GM23338 (cell line): ENCODE measurements at regions not wholly inside any gene's neighbourhood (a gene's known extent, or its start where the extent isn't known, plus 50 kb on each side); places are given as distances from the start of the nearest gene placed in this dataset.

Experiments used
- CREB1 ChIP-seq: fragments of 250-450 bp; sonication (Bioruptor Pico); IDR thresholded peaks from 2 replicates; pipeline ENCODE4 v1.5.0; 2020; ENCODE audit warnings: low read depth, mild to moderate bottlenecking, moderate library complexity
- CTCF ChIP-seq, 2 experiments: fragments of 200-600 bp in 1 of 2; sonication (generic) in 1 of 2; conservative IDR thresholded peaks; 2 replicates each; pipeline versions ENCODE4 v1.5.1 to v1.6.1; 2016 to 2017; ENCODE audit warnings: antibody characterized with exemption in 2 of 2, low read depth in 2 of 2, mild to moderate bottlenecking in 2 of 2, moderate library complexity in 1 of 2
- EZH2 ChIP-seq: fragments of 200-600 bp; sonication (generic); IDR thresholded peaks from one replicate; pipeline ENCODE4 v1.8.0; 2017; ENCODE audit warnings: antibody characterized with exemption, mild to moderate bottlenecking, low read depth; ENCODE audit not compliant: unreplicated experiment
- EZH2phosphoT487 ChIP-seq: fragments of 200-600 bp; sonication (generic); IDR thresholded peaks from one replicate; pipeline ENCODE4 v1.8.1; 2018; ENCODE audit warnings: antibody characterized with exemption; ENCODE audit not compliant: unreplicated experiment
- JUNB ChIP-seq: IDR thresholded peaks from one replicate; pipeline ENCODE4 v1.6.1; 2016; ENCODE audit warnings: antibody characterized with exemption; ENCODE audit not compliant: unreplicated experiment
- NANOG ChIP-seq: IDR thresholded peaks from 2 replicates; pipeline ENCODE4 v1.6.1; 2016; ENCODE audit warnings: antibody characterized with exemption, borderline replicate concordance
- POLR2AphosphoS5 ChIP-seq: IDR thresholded peaks from 2 replicates; pipeline ENCODE4 v1.6.1; 2016; ENCODE audit warnings: antibody characterized with exemption, low read depth
- REST ChIP-seq: IDR thresholded peaks from one replicate; pipeline ENCODE4 v1.6.1; 2018; ENCODE audit warnings: antibody characterized with exemption; ENCODE audit not compliant: unreplicated experiment
- STAT1 ChIP-seq: IDR thresholded peaks from one replicate; pipeline ENCODE4 v1.6.1; 2016; ENCODE audit warnings: antibody characterized with exemption; ENCODE audit not compliant: unreplicated experiment
- ZNF331 ChIP-seq: fragments of 250-450 bp; sonication (Bioruptor Pico); IDR thresholded peaks from 2 replicates; pipeline ENCODE4 v1.5.0; 2020; ENCODE audit warnings: low read depth, mild to moderate bottlenecking, moderate library complexity
- TF ChIP-seq, protein P1 (sequence below): fragments of 250-450 bp; sonication (Bioruptor Pico); IDR thresholded peaks from 2 replicates; pipeline ENCODE4 v1.5.0; 2020; ENCODE audit warnings: mild to moderate bottlenecking, moderate library complexity

DNA sequence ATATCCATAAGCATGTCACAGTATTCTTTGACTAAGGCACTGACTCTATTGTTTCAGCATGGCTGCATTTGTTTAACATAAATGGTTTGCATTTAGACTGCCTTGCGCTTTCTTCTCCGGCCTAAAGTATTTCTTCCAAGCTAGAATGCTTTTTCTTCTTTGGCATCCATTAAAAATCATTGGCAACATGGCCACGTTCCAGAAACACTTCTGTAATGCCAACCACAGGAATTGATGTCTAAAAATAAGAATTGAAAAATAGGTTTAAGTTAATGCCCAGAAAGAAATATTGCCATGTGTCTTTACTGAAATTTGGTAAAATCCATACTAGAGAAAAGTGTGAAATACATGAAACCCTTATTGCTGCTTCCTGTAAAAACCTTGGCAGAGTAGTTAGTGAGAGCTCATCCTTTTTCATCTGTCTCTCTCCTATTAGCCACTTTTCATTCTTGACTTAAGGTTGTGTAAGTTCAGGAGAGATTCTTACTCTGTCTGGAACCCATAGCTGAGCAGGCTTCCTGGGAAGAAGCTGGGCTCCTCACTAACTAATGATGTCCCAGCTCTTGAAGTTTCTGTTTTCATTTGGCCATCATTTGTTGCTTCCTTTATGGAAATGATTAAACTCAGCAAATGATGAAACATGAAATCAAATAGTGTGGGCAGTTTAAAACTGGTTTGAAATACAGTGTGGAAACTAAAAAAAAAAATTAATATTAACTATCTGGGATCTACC is 58.2 kb upstream of the RPS23 start:
- TF ChIP-seq CTCF (conservative IDR thresholded peaks at IDR 0.05; ENCODE audit: low read depth in 2 of 2) (no peak), EZH2 (no peak), CREB1 (no peak), POLR2AphosphoS5 (no peak), REST (no peak), NANOG (no peak), EZH2phosphoT487 (no peak), STAT1 (no peak), JUNB (no peak), ZNF331 (no peak)
- TF ChIP-seq, protein P1, sequence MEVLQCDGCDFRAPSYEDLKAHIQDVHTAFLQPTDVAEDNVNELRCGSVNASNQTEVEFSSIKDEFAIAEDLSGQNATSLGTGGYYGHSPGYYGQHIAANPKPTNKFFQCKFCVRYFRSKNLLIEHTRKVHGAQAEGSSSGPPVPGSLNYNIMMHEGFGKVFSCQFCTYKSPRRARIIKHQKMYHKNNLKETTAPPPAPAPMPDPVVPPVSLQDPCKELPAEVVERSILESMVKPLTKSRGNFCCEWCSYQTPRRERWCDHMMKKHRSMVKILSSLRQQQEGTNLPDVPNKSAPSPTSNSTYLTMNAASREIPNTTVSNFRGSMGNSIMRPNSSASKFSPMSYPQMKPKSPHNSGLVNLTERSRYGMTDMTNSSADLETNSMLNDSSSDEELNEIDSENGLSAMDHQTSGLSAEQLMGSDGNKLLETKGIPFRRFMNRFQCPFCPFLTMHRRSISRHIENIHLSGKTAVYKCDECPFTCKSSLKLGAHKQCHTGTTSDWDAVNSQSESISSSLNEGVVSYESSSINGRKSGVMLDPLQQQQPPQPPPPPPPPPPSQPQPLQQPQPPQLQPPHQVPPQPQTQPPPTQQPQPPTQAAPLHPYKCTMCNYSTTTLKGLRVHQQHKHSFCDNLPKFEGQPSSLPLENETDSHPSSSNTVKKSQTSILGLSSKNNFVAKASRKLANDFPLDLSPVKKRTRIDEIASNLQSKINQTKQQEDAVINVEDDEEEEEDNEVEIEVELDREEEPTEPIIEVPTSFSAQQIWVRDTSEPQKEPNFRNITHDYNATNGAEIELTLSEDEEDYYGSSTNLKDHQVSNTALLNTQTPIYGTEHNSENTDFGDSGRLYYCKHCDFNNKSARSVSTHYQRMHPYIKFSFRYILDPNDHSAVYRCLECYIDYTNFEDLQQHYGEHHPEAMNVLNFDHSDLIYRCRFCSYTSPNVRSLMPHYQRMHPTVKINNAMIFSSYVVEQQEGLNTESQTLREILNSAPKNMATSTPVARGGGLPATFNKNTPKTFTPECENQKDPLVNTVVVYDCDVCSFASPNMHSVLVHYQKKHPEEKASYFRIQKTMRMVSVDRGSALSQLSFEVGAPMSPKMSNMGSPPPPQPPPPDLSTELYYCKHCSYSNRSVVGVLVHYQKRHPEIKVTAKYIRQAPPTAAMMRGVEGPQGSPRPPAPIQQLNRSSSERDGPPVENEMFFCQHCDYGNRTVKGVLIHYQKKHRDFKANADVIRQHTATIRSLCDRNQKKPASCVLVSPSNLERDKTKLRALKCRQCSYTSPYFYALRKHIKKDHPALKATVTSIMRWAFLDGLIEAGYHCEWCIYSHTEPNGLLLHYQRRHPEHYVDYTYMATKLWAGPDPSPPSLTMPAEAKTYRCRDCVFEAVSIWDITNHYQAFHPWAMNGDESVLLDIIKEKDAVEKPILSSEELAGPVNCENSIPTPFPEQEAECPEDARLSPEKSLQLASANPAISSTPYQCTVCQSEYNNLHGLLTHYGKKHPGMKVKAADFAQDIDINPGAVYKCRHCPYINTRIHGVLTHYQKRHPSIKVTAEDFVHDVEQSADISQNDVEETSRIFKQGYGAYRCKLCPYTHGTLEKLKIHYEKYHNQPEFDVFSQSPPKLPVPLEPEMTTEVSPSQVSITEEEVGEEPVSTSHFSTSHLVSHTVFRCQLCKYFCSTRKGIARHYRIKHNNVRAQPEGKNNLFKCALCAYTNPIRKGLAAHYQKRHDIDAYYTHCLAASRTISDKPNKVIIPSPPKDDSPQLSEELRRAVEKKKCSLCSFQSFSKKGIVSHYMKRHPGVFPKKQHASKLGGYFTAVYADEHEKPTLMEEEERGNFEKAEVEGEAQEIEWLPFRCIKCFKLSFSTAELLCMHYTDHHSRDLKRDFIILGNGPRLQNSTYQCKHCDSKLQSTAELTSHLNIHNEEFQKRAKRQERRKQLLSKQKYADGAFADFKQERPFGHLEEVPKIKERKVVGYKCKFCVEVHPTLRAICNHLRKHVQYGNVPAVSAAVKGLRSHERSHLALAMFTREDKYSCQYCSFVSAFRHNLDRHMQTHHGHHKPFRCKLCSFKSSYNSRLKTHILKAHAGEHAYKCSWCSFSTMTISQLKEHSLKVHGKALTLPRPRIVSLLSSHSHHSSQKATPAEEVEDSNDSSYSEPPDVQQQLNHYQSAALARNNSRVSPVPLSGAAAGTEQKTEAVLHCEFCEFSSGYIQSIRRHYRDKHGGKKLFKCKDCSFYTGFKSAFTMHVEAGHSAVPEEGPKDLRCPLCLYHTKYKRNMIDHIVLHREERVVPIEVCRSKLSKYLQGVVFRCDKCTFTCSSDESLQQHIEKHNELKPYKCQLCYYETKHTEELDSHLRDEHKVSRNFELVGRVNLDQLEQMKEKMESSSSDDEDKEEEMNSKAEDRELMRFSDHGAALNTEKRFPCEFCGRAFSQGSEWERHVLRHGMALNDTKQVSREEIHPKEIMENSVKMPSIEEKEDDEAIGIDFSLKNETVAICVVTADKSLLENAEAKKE (CRISPR knock-in tag): no peak
